ENCODE measurements at regions not wholly inside any gene's neighbourhood (a gene's known extent, or its start where the extent isn't known, plus 50 kb on each side); places are given as distances from the start of the nearest gene placed in this dataset.

DNA sequence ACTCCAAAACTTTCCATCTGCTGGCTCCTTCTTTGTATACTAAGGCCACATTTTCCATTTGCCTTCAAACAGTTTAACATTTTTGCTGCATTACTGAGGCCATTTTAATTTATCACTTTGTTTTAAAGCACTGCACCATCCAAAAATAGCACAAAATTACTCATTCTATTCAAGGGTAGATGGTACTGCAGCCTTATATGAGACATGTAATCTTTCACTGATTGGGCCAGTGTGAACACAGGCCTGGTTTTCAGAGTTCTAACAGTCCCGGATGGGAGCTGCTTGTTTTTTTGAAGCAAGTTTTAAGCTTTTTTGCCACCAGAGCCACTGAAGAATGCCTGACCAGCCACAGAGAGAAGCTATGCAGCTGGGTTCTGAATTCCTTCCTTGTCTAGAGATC is 172.3 kb upstream of the TSC22D2 start:
- H3K4me1 ChIP-seq (replicated peaks in 1 of 2; ENCODE audit: control insufficient read depth in 2 of 2, insufficient read depth in 2 of 2, low read length in 2 of 2), result no peaks in the 10 kb centered on the region
- ChIA-PET POLR2A (no interaction called here), CTCF (ENCODE audit: low intra/inter-chr PET ratio) (no interaction called here)
- in situ Hi-C loops (cut with MboI) (no loop called here), intact Hi-C loops (cut with micrococcal nuclease) (loop anchor here (5.0 kb wide), 1 partner anchor 52 kb away; no protein-coding TSS in a partner anchor)
- H3K4me2 ChIP-seq (ENCODE audit: insufficient read depth, low read length), result no peak overlapping the region
- H3K36me3 ChIP-seq (ENCODE audit: control insufficient read depth, insufficient read depth, low read length), result no peaks in the 10 kb centered on the region
- no peaks in the 10 kb centered on the region for H3K79me2 ChIP-seq (ENCODE audit: control insufficient read depth, insufficient read depth, low read length)
- no peak for ATAC-seq
- no peaks in the 10 kb centered on the region for H3K9me1 ChIP-seq (ENCODE audit: control insufficient read depth, insufficient read depth, low read length)
- H2AFZ ChIP-seq (ENCODE audit: low read depth, low read length), result no peak overlapping the region
- BruUV-seq (replicated peaks), result no TSS peak
- H3K9ac ChIP-seq (ENCODE audit: insufficient read depth in 1 of 2, low read depth in 2 of 2, low read length in 2 of 2), result no peak overlapping the region
- WGBS (ENCODE audit: insufficient coverage, low coverage, missing lambda C conversion rate), result 0% methylated on average over 1 of the region's 1 CpG
- no peaks in the 10 kb centered on the region for H3K9me3 ChIP-seq (replicated peaks; ENCODE audit: control insufficient read depth, insufficient read depth, low read depth, low read length)
- no peak for DNase-seq (ENCODE audit: extremely low read depth in 1 of 4, low spot score in 3 of 4)
- no peaks in the 10 kb centered on the region for H4K20me1 ChIP-seq (replicated peaks; ENCODE audit: control insufficient read depth, insufficient read depth, low read length)
- no peak for TF ChIP-seq HMG20A (CRISPR knock-in tag; conservative IDR thresholded peaks at IDR 0.05)
- no peak for TF ChIP-seq SP2 (IDR thresholded peaks at IDR 0.05; ENCODE audit: extremely low read depth, low read depth, low read length, poor library complexity, severe bottlenecking)
- TF ChIP-seq ZNF445 (CRISPR knock-in tag; IDR thresholded peaks at IDR 0.05; ENCODE audit: low read depth), result no peak
- TF ChIP-seq, protein P1, sequence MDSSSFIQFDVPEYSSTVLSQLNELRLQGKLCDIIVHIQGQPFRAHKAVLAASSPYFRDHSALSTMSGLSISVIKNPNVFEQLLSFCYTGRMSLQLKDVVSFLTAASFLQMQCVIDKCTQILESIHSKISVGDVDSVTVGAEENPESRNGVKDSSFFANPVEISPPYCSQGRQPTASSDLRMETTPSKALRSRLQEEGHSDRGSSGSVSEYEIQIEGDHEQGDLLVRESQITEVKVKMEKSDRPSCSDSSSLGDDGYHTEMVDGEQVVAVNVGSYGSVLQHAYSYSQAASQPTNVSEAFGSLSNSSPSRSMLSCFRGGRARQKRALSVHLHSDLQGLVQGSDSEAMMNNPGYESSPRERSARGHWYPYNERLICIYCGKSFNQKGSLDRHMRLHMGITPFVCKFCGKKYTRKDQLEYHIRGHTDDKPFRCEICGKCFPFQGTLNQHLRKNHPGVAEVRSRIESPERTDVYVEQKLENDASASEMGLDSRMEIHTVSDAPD (CRISPR knock-in tag; IDR thresholded peaks at IDR 0.05), result no peak
- TF ChIP-seq CHD4 (IDR thresholded peaks at IDR 0.05; ENCODE audit: insufficient read depth, insufficient replicate concordance, low read depth, low read length, poor library complexity, severe bottlenecking), result no peak
- TF ChIP-seq, protein P2, sequence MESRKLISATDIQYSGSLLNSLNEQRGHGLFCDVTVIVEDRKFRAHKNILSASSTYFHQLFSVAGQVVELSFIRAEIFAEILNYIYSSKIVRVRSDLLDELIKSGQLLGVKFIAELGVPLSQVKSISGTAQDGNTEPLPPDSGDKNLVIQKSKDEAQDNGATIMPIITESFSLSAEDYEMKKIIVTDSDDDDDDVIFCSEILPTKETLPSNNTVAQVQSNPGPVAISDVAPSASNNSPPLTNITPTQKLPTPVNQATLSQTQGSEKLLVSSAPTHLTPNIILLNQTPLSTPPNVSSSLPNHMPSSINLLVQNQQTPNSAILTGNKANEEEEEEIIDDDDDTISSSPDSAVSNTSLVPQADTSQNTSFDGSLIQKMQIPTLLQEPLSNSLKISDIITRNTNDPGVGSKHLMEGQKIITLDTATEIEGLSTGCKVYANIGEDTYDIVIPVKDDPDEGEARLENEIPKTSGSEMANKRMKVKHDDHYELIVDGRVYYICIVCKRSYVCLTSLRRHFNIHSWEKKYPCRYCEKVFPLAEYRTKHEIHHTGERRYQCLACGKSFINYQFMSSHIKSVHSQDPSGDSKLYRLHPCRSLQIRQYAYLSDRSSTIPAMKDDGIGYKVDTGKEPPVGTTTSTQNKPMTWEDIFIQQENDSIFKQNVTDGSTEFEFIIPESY (CRISPR knock-in tag; IDR thresholded peaks at IDR 0.05), result no peak
- no peak for TF ChIP-seq CBX2 (IDR thresholded peaks at IDR 0.05; ENCODE audit: insufficient read depth, low read length, poor library complexity, severe bottlenecking)
- TF ChIP-seq, protein P3, sequence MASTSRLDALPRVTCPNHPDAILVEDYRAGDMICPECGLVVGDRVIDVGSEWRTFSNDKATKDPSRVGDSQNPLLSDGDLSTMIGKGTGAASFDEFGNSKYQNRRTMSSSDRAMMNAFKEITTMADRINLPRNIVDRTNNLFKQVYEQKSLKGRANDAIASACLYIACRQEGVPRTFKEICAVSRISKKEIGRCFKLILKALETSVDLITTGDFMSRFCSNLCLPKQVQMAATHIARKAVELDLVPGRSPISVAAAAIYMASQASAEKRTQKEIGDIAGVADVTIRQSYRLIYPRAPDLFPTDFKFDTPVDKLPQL (IDR thresholded peaks at IDR 0.05; ENCODE audit: extremely low read depth, insufficient read length), result no peak
- no peak for TF ChIP-seq ZNF699 (CRISPR knock-in tag; IDR thresholded peaks at IDR 0.05; ENCODE audit: insufficient replicate concordance)
- TF ChIP-seq ZNF146 (CRISPR knock-in tag; IDR thresholded peaks at IDR 0.05; ENCODE audit: unreplicated experiment), result no peak
- TF ChIP-seq DDX20 (tag; IDR thresholded peaks at IDR 0.05; ENCODE audit: low read depth), result no peak
- TF ChIP-seq, protein P4, sequence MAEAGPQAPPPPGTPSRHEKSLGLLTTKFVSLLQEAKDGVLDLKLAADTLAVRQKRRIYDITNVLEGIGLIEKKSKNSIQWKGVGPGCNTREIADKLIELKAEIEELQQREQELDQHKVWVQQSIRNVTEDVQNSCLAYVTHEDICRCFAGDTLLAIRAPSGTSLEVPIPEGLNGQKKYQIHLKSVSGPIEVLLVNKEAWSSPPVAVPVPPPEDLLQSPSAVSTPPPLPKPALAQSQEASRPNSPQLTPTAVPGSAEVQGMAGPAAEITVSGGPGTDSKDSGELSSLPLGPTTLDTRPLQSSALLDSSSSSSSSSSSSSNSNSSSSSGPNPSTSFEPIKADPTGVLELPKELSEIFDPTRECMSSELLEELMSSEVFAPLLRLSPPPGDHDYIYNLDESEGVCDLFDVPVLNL (CRISPR knock-in tag; IDR thresholded peaks at IDR 0.05; ENCODE audit: low read depth), result no peak
- TF ChIP-seq ERF (CRISPR knock-in tag; IDR thresholded peaks at IDR 0.05), result no peak
- H3K27me3 ChIP-seq (ENCODE audit: control insufficient read depth in 2 of 2, insufficient read depth in 2 of 2, low read length in 2 of 2), result no peaks in the 10 kb centered on the region
- FAIRE-seq, result no peak
- no peak overlapping the region for H3K27ac ChIP-seq (ENCODE audit: extremely low read depth, low read depth, low read length)
- no peak overlapping the region for H3K4me3 ChIP-seq
